ENCODE measurements at regions not wholly inside any gene's neighbourhood (a gene's known extent, or its start where the extent isn't known, plus 50 kb on each side); places are given as distances from the start of the nearest gene placed in this dataset.

GRCh38 chr1:115477071-115477470 is 139.0 kb upstream of the NGF start:
- Histone ChIP-seq H3K4me3 (ENCODE audit: low read depth in 1 of 2, low read length in 2 of 2) (no peak overlapping the region), H3K27me3 (ENCODE audit: control insufficient read depth in 1 of 2, insufficient read depth in 2 of 2, low read length in 2 of 2) (no peaks in the 10 kb centered on the region), H3K4me1 (ENCODE audit: control insufficient read depth in 2 of 2, insufficient read depth in 2 of 2, low read length in 1 of 2) (peaks cover 0 to 3% of the 10 kb centered on the region in 2 donors), H3K27ac (ENCODE audit: low read depth in 2 of 2, low read length in 1 of 2) (no peak overlapping the region), H3K36me3 (ENCODE audit: control insufficient read depth in 2 of 2, insufficient read depth in 2 of 2, low read length in 1 of 2) (no peaks in the 10 kb centered on the region), H3K9me3 (ENCODE audit: control insufficient read depth in 2 of 2, insufficient read depth in 1 of 2, low read depth in 1 of 2, low read length in 1 of 2) (no peaks in the 10 kb centered on the region)
- 85 to 92% methylated on average over 7 of the region's 7 CpGs for WGBS, 2 donors

GRCh38 chr1:115476616-115477015 is 138.6 kb upstream of the NGF start:
- no peak overlapping the region for H3K4me3 ChIP-seq (ENCODE audit: low read depth in 1 of 2, low read length in 2 of 2)
- H3K36me3 ChIP-seq (ENCODE audit: control insufficient read depth in 2 of 2, insufficient read depth in 2 of 2, low read length in 1 of 2): no peaks in the 10 kb centered on the region
- no peaks in the 10 kb centered on the region for H3K9me3 ChIP-seq (ENCODE audit: control insufficient read depth in 2 of 2, insufficient read depth in 1 of 2, low read depth in 1 of 2, low read length in 1 of 2)
- H3K4me1 ChIP-seq (ENCODE audit: control insufficient read depth in 2 of 2, insufficient read depth in 2 of 2, low read length in 1 of 2): peaks cover 0 to 3% of the 10 kb centered on the region in 2 donors
- no peak overlapping the region for H3K27ac ChIP-seq (ENCODE audit: low read depth in 2 of 2, low read length in 1 of 2)
- 62 to 87% methylated on average over 2 of the region's 2 CpGs for WGBS, 2 donors
- no peaks in the 10 kb centered on the region for H3K27me3 ChIP-seq (ENCODE audit: control insufficient read depth in 1 of 2, insufficient read depth in 2 of 2, low read length in 2 of 2)

- no peaks in the 10 kb centered on the region for H3K9me3 ChIP-seq (ENCODE audit: control insufficient read depth in 2 of 2, insufficient read depth in 1 of 2, low read depth in 1 of 2, low read length in 1 of 2)
- H3K27me3 ChIP-seq (ENCODE audit: control insufficient read depth in 1 of 2, insufficient read depth in 2 of 2, low read length in 2 of 2): no peaks in the 10 kb centered on the region
- WGBS, 2 donors: 67% methylated on average over 5 of the region's 5 CpGs
- H3K4me1 ChIP-seq (ENCODE audit: control insufficient read depth in 2 of 2, insufficient read depth in 2 of 2, low read length in 1 of 2): peaks cover 0 to 3% of the 10 kb centered on the region in 2 donors
- H3K27ac ChIP-seq (ENCODE audit: low read depth in 2 of 2, low read length in 1 of 2): no peak overlapping the region
- no peak overlapping the region for H3K4me3 ChIP-seq (ENCODE audit: low read depth in 1 of 2, low read length in 2 of 2)
- no peaks in the 10 kb centered on the region for H3K36me3 ChIP-seq (ENCODE audit: control insufficient read depth in 2 of 2, insufficient read depth in 2 of 2, low read length in 1 of 2)
Measured at GRCh38 chr1:115475901-115476300, 137.9 kb upstream of the NGF start.

GRCh38 chr1:115475252-115475651 is 137.2 kb upstream of the NGF start:
- no peak overlapping the region for H3K27ac ChIP-seq (ENCODE audit: low read depth in 2 of 2, low read length in 1 of 2)
- WGBS, 2 donors: 84 to 85% methylated on average over 2 of the region's 2 CpGs
- no peak overlapping the region for H3K4me3 ChIP-seq (ENCODE audit: low read depth in 1 of 2, low read length in 2 of 2)

GRCh38 chr1:115473986-115474565 is 136.0 kb upstream of the NGF start:
- H3K9me3 ChIP-seq (ENCODE audit: control insufficient read depth in 2 of 2, insufficient read depth in 1 of 2, low read depth in 1 of 2, low read length in 1 of 2): no peaks in the 10 kb centered on the region
- peaks cover 0 to 1% of the 10 kb centered on the region in 2 donors for H3K4me1 ChIP-seq (ENCODE audit: control insufficient read depth in 2 of 2, insufficient read depth in 2 of 2, low read length in 1 of 2)
- WGBS, 2 donors: 49 to 54% methylated on average over 8 of the region's 8 CpGs
- no peaks in the 10 kb centered on the region for H3K27me3 ChIP-seq (ENCODE audit: control insufficient read depth in 1 of 2, insufficient read depth in 2 of 2, low read length in 2 of 2)
- H3K36me3 ChIP-seq (ENCODE audit: control insufficient read depth in 2 of 2, insufficient read depth in 2 of 2, low read length in 1 of 2): no peaks in the 10 kb centered on the region
- no peak overlapping the region for H3K4me3 ChIP-seq (ENCODE audit: low read depth in 1 of 2, low read length in 2 of 2)
- no peak overlapping the region for H3K27ac ChIP-seq (ENCODE audit: low read depth in 2 of 2, low read length in 1 of 2)

More at GRCh38 chr1:115475252-115475651, 137.2 kb upstream of the NGF start:
- Histone ChIP-seq H3K36me3 (ENCODE audit: control insufficient read depth in 2 of 2, insufficient read depth in 2 of 2, low read length in 1 of 2) (no peaks in the 10 kb centered on the region), H3K9me3 (ENCODE audit: control insufficient read depth in 2 of 2, insufficient read depth in 1 of 2, low read depth in 1 of 2, low read length in 1 of 2) (no peaks in the 10 kb centered on the region), H3K4me1 (ENCODE audit: control insufficient read depth in 2 of 2, insufficient read depth in 2 of 2, low read length in 1 of 2) (peaks cover 0 to 3% of the 10 kb centered on the region in 2 donors), H3K27me3 (ENCODE audit: control insufficient read depth in 1 of 2, insufficient read depth in 2 of 2, low read length in 2 of 2) (no peaks in the 10 kb centered on the region)

GRCh38 chr1:115469703-115470476 is 131.8 kb upstream of the NGF start:
- H3K9me3 ChIP-seq (ENCODE audit: control insufficient read depth in 2 of 2, insufficient read depth in 1 of 2, low read depth in 1 of 2, low read length in 1 of 2): no peaks in the 10 kb centered on the region
- H3K27me3 ChIP-seq (ENCODE audit: control insufficient read depth in 1 of 2, insufficient read depth in 2 of 2, low read length in 2 of 2): no peaks in the 10 kb centered on the region
- H3K36me3 ChIP-seq (ENCODE audit: control insufficient read depth in 2 of 2, insufficient read depth in 2 of 2, low read length in 1 of 2): no peaks in the 10 kb centered on the region
- no peak overlapping the region for H3K27ac ChIP-seq (ENCODE audit: low read depth in 2 of 2, low read length in 1 of 2)
- WGBS, 2 donors: 29 to 34% methylated on average over 11 of the region's 11 CpGs
- H3K4me1 ChIP-seq (ENCODE audit: control insufficient read depth in 2 of 2, insufficient read depth in 2 of 2, low read length in 1 of 2): no peaks in the 10 kb centered on the region
- H3K4me3 ChIP-seq (ENCODE audit: low read depth in 1 of 2, low read length in 2 of 2): no peak overlapping the region

GRCh38 chr1:115467790-115468189 is 129.7 kb upstream of the NGF start:
- Histone ChIP-seq H3K27me3 (ENCODE audit: control insufficient read depth in 1 of 2, insufficient read depth in 2 of 2, low read length in 2 of 2) (no peaks in the 10 kb centered on the region), H3K4me1 (ENCODE audit: control insufficient read depth in 2 of 2, insufficient read depth in 2 of 2, low read length in 1 of 2) (no peaks in the 10 kb centered on the region), H3K9me3 (ENCODE audit: control insufficient read depth in 2 of 2, insufficient read depth in 1 of 2, low read depth in 1 of 2, low read length in 1 of 2) (no peaks in the 10 kb centered on the region), H3K36me3 (ENCODE audit: control insufficient read depth in 2 of 2, insufficient read depth in 2 of 2, low read length in 1 of 2) (no peaks in the 10 kb centered on the region), H3K4me3 (ENCODE audit: low read depth in 1 of 2, low read length in 2 of 2) (no peak overlapping the region), H3K27ac (ENCODE audit: low read depth in 2 of 2, low read length in 1 of 2) (no peak overlapping the region)
- WGBS, 2 donors: 91 to 96% methylated on average over 3 of the region's 3 CpGs

GRCh38 chr1:115467196-115467595 is 129.1 kb upstream of the NGF start:
- WGBS, 2 donors: 71 to 72% methylated on average over 4 of the region's 4 CpGs
- H3K4me1 ChIP-seq (ENCODE audit: control insufficient read depth in 2 of 2, insufficient read depth in 2 of 2, low read length in 1 of 2): no peaks in the 10 kb centered on the region

GRCh38 chr1:115466433-115466832 is 128.4 kb upstream of the NGF start:
- 95 to 97% methylated on average over 3 of the region's 3 CpGs for WGBS, 2 donors
- Histone ChIP-seq H3K27me3 (ENCODE audit: control insufficient read depth in 1 of 2, insufficient read depth in 2 of 2, low read length in 2 of 2) (no peaks in the 10 kb centered on the region), H3K36me3 (ENCODE audit: control insufficient read depth in 2 of 2, insufficient read depth in 2 of 2, low read length in 1 of 2) (no peaks in the 10 kb centered on the region), H3K4me1 (ENCODE audit: control insufficient read depth in 2 of 2, insufficient read depth in 2 of 2, low read length in 1 of 2) (no peaks in the 10 kb centered on the region), H3K9me3 (ENCODE audit: control insufficient read depth in 2 of 2, insufficient read depth in 1 of 2, low read depth in 1 of 2, low read length in 1 of 2) (no peaks in the 10 kb centered on the region), H3K4me3 (ENCODE audit: low read depth in 1 of 2, low read length in 2 of 2) (no peak overlapping the region), H3K27ac (ENCODE audit: low read depth in 2 of 2, low read length in 1 of 2) (no peak overlapping the region)

More at GRCh38 chr1:115467196-115467595, 129.1 kb upstream of the NGF start:
- Histone ChIP-seq H3K27ac (ENCODE audit: low read depth in 2 of 2, low read length in 1 of 2) (no peak overlapping the region), H3K36me3 (ENCODE audit: control insufficient read depth in 2 of 2, insufficient read depth in 2 of 2, low read length in 1 of 2) (no peaks in the 10 kb centered on the region), H3K27me3 (ENCODE audit: control insufficient read depth in 1 of 2, insufficient read depth in 2 of 2, low read length in 2 of 2) (no peaks in the 10 kb centered on the region), H3K4me3 (ENCODE audit: low read depth in 1 of 2, low read length in 2 of 2) (no peak overlapping the region), H3K9me3 (ENCODE audit: control insufficient read depth in 2 of 2, insufficient read depth in 1 of 2, low read depth in 1 of 2, low read length in 1 of 2) (no peaks in the 10 kb centered on the region)

All from esophagus (tissue), 2 donors.